GM18499 (cell line): ENCODE measurements at regions not wholly inside any gene's neighbourhood (a gene's known extent, or its start where the extent isn't known, plus 50 kb on each side); places are given as distances from the start of the nearest gene placed in this dataset.

Experiments
- ATAC-seq: cut with Tn5 transposase; IDR thresholded peaks from one replicate; pipeline ENCODE4 v1.9.1; 2021; ENCODE audit warnings: moderate number of reproducible peaks; ENCODE audit not compliant: insufficient read depth, unreplicated experiment

DNA sequence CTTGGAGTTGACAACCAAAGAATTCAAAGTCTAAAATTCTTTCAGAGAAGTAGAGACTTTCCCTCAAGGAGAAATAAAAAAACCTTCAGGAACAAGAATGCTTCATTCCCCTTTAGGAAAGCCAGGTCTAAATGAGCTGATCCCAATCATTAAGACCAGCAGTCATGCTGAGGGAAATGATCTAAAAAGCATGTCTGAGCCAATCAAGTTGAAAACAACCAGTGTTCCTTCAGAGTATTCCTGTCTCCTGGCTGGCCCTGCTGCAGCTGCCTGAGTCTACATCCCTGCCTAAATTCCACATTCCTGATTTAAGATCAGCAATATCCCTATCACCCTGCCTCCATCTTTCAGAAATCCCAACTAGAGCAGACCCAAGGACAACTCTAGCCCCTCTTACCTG lies 244.5 kb downstream of the PLK2 start:
- ATAC-seq: no peak

DNA sequence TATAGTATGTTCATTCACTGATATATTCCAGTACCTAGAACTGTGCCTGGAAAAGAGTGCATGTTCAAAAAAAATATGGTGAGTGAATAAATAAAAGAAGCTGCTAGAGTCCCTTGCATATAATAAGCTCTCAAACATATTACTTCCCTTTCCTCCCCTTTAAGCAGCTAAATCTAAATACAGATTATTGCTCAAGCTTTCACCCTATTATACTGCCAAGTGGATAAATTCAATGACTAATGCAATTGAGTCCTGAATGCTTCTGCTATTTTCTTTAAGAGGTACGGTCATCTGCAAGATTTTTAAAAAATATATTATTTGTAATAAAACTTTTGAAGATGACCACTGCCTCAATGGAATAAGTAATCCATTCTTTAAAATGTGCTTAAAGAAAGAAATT lies 248.4 kb downstream of the PLK2 start:
- no peak for ATAC-seq

DNA sequence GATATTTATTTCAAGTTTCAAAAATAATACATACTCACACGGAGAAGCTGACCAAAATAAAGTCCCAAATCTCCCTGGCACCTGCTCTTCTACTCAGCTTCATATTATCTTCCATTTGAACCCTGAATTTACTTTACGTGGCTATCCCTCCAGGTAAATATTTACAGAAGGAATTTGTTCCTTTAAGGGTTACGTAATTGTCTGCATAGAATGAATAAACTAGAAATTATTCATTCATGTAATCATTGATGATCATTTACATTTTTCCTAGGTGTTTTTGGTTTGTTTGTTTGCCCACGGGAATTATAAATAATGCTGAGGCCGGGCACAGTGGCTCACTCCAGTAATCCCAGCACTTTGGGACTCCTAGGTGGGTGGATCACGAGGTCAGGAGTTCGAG lies 251.2 kb downstream of the PLK2 start:
- no peak for ATAC-seq

DNA sequence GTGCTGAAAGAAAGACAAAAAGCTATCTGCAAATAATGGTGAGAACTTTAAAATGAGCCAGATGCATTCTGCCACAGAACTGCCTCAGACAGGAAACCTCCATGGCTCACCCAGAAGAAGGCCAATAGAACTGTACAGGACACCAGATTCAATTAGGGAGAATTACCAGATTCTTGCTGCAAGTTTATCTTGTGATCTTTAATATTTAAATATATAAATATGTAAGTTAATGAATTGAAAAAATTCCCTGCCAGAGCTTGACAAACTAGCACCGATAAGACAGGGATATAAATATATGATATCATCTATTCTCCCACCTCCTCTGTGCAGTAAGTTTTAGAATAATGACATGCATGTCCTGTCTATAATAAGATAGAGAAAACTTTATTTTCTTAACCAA lies 252.8 kb downstream of the PLK2 start:
- ATAC-seq: no peak

DNA sequence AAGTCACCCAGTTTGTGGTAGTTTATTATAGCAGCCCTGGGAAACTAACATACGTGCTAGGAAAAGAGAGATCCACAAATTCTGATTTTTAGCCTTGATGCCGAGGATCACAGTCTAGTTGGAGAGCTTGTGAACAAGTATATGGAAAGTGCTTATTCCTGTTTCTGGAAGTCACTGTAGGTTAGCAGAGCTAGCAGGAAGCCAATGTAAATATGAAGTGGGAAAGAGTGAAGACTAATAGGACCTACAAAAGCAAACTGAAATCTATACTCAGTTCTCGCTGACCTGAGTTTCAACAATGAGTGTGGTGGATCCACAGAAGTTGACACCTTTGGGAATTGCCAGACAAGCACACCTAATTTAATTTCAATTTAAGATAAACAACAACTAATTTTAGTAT lies 254.9 kb downstream of the PLK2 start:
- ATAC-seq: no peak

DNA sequence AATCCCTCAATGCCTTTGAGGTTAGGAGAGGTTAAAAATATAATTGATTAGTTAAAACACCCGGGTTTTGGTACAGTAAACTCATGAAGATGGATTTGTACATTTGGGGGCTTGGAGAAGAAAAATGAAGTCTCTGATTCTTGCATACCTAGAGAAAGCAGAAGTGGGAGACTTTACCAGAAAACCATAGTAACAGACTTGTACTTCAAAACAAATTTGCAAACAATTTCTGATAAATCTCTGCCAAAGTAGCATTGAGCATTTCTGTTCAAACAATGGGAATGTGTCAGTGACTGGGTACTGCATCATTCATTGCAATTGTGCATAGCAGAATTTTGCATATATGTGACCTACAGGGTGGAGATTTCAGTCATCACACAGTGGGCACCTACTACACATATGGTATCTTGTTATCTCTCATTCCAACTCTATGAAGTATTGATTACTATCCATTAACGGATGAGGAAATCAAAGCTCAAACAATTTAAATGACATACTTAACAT lies 256.9 kb downstream of the PLK2 start:
- no peak for ATAC-seq

DNA sequence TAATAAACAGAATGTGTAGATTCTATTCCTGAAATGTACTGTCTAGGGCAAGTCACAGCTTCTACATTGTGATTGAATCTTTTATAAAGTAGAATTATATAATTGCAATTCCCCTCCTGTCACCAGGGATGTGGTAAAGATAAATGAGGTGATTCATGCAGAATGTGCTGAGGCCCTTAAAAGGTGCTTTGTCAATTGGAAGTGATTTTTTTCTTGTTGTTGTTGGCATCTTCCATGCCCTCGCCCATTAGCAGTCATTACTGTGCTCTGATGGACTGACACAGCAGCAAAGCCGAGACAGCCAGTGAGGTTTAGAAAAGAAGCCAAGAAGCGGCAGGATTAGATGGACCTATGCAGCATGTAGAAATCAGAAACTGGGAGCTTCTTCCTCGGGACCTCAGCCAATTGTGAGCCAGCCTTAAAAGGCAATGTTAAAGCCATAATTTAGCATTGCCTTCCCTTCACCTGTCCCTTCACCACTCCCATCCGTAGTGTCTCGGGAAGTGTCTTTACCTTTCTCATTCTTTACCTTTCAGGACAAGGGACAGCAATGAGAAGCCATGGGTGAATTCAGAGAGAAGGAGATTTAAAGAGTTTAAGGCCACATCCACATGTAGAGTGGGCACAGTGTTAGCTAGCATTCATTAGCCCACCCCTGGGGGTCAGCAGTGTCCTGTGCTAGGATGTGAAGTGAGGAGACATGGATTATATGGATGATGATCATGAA lies 257.8 kb downstream of the PLK2 start:
- ATAC-seq: no peak

DNA sequence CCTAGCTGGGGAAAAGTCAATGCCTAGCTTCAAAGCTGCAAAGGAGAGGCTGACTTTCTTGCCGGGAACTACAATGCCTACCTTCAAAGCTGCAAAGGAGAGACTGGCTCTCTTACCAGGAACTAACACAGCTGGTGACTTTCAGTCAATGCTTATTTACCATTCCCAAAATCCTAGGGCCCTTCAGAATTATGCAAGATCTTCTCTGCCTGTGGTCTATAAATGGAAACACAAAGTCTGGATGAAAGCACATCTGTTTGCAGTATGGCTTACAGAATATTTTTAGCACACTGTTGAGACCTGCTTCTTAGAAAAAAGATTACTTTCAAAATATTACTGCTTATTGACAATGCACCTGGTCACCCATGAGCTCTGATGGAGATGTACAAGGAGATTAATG lies 259.4 kb downstream of the PLK2 start:
- ATAC-seq: no peak

DNA sequence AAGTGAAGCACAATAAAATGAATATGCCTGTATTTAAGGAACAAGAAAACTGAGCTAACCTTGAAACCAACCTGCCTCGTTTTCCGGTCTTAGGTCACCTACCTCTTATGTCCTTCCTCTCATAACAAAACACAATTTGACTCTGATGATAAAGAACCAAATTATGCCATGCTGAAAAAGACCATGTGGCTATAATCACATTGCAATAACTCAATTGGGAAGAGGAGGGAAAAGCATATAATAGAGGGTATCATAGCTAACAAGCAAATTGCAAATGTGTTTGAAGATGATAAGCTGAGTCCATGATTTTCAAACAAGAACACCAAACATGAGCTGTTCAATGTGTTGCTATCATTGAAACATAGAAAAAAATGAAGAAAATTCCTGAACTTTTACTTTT lies 260.8 kb downstream of the PLK2 start:
- ATAC-seq: no peak

DNA sequence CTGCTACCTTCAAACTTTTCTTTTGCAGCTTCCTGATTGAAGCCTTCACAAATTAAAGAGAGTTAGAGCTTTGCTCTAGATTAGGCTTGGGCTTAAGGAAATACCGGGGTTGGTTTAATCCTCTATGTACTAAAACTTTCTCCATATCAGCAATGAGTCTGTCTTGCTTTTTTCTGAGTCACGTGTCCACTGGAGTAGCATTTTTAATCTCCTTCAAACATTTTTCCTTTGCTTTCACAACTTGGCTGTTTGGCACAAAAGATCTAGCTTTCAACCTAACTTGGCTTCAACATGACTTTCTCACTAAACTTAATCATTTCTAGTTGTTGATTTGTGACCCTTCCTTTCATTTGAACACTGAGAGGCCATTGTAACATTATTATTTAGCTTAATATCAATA lies 261.6 kb downstream of the PLK2 start:
- no peak for ATAC-seq

DNA sequence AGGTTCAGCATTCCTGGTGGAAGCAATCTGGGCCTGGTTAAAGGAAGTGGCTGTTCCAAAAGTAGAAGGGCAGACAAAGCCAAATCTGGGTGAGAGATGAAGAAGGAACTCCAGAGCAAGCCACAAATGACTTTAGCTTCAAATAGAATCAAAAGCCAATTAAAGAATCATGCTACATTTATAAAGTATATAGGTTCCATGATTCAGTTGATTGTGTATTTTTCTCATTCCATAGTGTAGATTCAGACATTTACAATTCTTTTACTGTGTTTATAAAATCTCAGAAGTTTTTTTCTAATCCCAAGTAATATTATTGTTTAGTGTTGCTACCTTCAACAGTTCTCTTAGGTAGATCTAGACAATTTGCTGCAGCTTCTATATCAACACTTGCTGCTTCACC lies 262.0 kb downstream of the PLK2 start:
- ATAC-seq: no peak

DNA sequence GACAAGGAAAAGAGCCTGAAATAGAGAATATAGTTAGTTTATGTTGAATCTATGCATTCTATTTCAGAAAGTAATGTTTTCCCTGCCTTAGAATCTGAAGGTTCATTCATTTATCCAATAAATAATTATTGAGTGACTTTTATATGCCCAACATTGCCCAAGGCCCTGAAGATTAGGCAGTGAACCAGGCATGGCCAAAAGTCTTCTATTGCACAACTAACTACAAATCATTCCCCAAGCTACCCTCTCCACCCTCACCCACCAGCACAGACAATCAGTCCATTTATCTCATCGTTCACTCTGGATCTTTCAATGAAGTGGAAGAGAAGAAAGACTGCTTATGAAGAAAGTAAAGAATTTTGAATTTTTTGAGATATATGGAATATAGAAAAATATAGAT lies 268.4 kb downstream of the PLK2 start:
- no peak for ATAC-seq

DNA sequence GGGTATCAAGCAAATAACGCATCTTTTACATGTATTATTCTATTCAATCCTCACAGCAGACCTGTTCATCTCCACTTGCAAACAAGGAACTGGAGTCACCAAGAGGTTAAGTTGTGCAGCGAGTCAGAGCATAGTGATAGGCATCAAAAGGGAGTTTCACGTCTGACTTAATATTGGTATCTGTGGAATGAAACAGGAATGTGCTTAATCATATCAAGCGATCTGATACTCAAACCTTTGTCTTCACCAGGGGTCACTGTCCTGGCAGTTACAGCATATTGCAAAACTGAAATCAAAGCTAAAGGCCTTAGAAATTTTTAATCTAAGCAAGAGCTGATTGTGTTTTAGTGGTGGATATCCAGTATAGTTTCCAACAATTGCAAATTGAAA lies 271.6 kb downstream of the PLK2 start:
- ATAC-seq: no peak

DNA sequence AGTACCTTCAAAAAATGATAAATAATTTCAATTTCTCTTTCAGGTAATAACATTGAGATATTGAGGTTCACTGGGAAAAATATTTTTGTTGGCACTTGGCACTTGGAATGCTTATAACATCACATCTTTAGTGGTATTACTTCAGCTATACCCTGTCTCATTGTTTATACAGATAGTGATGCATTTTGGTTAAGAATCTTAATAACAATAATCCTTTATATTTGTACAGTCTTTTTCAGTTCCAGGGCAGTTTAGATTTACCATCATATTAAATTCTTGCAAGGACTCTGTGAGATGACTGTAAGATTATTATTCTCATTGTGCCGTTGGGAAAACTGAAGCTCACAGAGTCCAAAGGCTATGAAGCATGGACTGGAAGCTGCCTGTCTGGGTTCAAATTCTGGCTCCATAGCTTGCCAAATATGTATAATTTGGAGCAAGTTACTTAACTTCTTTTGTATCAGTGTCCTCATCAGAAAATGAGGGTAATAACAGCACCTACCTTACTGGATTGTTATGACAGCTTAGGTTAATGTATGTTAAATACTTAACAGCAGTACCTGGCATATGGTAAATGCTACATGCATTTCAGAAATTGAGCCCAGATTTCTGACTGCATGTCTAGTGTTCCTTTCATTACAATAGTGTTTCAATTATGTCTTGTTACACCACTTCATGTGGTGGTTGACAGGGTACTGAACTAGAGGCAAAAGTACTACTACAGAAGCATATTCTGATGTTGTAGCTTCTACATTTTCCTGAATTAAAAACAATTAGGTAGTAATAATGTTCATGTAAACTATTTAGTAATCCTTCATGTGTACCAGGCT lies 272.2 kb downstream of the PLK2 start:
- no peak for ATAC-seq

DNA sequence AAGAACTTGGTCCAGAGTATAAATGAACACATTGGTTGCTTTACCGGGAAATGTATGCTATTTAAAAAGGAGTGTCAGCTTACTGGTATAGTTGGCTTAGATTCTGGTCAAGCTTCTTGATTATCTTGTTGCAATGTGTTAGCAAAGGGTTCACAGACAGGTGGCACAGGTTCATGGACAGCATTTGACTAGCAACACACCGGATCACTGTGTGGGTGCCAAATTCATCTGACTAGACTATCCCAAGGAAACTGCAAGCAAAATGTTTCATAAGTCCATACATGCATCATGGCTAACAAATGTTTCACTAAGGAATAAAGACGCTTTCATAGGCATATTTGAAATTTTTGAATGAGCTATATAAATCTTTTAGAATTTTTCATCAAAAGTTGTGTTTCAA lies 274.1 kb downstream of the PLK2 start:
- ATAC-seq: no peak

DNA sequence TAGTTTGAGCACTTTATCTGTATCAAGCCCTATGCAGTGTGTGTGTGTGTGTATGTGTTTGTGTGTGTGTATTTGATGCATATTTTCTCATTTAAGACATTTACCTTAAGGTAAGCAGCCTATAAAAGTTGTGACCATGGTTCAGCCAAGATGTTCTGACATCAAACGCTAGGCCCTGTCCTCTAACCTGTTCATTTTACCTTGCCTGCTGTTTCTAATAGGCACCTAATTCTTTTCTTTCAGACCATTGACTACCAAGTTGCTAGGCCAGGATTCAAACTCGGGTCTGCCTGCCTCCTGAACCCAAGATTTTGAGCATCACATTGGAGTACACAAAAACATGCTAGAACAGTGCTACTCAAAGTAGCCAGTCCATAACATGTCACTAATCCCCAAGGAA lies 274.5 kb downstream of the PLK2 start:
- no peak for ATAC-seq

DNA sequence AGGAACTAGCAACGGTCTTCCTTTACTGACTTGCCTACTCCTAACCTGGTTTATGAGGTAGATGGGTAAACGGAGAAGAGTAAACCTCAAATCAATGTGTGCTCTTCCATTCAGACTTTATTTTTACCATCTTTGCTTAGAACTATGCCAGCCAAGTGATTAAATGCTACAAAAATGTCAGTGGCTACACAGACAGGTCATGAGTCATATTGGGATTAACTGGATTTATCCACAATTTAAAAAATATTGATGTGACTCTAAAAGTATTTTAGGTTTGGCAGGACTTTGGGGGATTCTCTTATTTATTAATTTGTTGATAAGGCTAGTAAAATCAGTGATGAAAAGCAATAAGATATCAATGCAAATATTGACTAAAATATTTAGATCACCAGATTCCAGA lies 275.0 kb downstream of the PLK2 start:
- ATAC-seq: no peak

DNA sequence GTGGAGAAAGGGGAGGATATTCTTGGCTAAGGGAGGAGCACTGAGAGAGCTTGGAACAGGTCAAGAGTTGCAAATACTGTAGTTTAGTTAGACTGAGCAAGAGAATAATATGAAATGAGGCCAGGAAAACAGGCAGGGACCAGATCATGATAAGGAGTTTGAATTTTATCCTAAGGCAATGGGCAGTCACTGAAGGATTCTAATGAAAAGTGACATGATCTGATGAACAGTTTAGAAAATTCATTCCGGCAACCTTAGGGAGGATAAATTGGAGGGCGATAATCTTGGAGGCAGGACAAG lies 276.1 kb downstream of the PLK2 start:
- no peak for ATAC-seq

DNA sequence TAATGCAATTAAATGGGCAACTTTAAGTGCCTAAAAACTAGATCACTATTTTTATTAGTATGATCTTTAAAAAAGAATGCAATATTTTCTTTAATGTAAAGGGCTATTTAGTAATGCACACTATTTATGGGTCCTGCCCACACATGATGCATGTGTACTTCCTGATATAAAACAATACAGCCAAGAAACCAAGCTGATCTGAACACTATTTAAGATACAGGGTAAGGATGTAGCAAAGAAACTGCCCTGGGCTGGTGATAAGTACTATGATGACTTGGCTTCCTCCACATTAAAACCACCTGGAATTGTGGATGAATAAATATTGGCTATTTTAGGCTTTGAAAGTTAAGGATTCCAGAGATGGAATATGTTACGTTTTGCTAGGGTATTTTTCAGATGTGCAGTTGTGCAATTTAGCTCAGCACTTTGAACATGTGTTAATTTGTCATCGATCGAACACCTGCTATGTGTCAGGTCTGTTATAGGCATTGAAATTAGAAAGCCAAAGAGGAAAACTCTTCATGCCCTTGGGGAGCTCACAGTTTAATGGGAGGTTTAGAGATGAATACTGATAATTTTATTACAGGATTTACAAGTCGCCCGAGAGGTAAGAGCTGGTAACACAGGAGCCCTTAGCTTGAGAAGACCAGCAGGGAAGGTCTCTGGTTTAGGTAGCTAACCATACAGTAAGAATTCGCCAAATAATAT lies 276.7 kb downstream of the PLK2 start:
- ATAC-seq: no peak

DNA sequence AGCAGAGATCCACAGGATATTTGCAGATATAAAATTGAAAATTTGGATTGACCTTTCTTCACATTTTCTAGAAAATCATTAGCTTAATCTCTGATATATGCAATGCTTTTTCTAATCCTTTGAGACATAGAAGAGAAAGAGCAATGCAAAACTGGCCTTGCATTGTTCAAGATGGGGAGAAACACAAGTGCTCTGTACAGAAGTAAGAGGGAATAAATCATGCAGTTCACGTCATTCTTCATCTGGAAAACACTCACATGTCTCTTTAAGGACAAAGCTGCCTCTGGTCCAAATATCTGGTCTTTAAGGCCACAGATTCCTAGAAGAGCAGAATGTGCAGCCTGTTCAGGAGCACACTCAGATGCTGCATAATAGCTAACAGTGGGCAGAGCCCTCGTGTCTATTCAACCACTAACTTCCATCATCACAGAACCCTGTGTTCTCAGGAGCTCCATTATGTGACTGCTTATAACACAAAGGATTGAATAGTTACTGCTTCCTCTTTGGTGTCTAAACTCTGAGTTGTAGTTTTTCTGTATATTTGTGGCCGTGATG lies 277.5 kb downstream of the PLK2 start:
- no peak for ATAC-seq
